ENCODE measurements at regions not wholly inside any gene's neighbourhood (a gene's known extent, or its start where the extent isn't known, plus 50 kb on each side); places are given as distances from the start of the nearest gene placed in this dataset.

GRCh38 chr1:55750628-55750995, 535.4 kb upstream of the USP24 start:
- in situ Hi-C loops (cut with MboI; ENCODE audit: low sequenced_read_pairs, unreplicated experiment), result no loop called here
- TF ChIP-seq CTCF (IDR thresholded peaks at IDR 0.05; ENCODE audit: borderline replicate concordance, control extremely low read depth, extremely low read depth, insufficient read depth, missing control alignments), result no peak
- no peak for DNase-seq (ENCODE audit: low spot score)

- TF ChIP-seq CTCF (IDR thresholded peaks at IDR 0.05; ENCODE audit: borderline replicate concordance, control extremely low read depth, extremely low read depth, insufficient read depth, missing control alignments), result no peak
- no peak for DNase-seq (ENCODE audit: low spot score)
- in situ Hi-C loops (cut with MboI; ENCODE audit: low sequenced_read_pairs, unreplicated experiment), result no loop called here
These were observed 534.9 kb upstream of the USP24 start for GRCh38 chr1:55749975-55750627.

- TF ChIP-seq CTCF (IDR thresholded peaks at IDR 0.05; ENCODE audit: borderline replicate concordance, control extremely low read depth, extremely low read depth, insufficient read depth, missing control alignments), result no peak
- in situ Hi-C loops (cut with MboI; ENCODE audit: low sequenced_read_pairs, unreplicated experiment), result no loop called here
- no peak for DNase-seq (ENCODE audit: low spot score)
These were observed 532.3 kb upstream of the USP24 start for GRCh38 chr1:55747408-55747841.

DNA sequence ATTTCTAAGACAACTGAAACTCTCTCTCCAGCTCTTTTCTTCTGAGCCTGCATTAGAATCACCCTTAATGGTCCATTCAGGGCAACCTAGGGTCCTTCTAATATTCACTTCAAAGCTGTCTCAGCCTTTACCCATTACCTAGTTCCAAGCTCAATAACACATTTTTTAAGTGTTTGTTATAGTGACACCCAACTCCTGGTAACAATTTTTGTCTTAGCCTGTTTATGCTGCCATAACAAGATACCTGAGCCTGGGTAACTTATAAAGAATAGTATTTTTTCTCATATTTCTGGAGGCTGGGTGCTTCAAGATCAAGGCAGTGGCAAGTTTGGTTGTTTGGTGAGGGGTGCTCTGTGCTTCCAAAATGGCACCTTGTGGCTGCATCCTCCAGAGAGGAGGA, 531.5 kb upstream of the USP24 start:
- in situ Hi-C loops (cut with MboI; ENCODE audit: low sequenced_read_pairs, unreplicated experiment), result no loop called here
- no peak for TF ChIP-seq CTCF (IDR thresholded peaks at IDR 0.05; ENCODE audit: borderline replicate concordance, control extremely low read depth, extremely low read depth, insufficient read depth, missing control alignments)
- DNase-seq (ENCODE audit: low spot score), result no peak

- DNase-seq (ENCODE audit: low spot score), result no peak
- no peak for TF ChIP-seq CTCF (IDR thresholded peaks at IDR 0.05; ENCODE audit: borderline replicate concordance, control extremely low read depth, extremely low read depth, insufficient read depth, missing control alignments)
- in situ Hi-C loops (cut with MboI; ENCODE audit: low sequenced_read_pairs, unreplicated experiment), result no loop called here
These were observed 526.4 kb upstream of the USP24 start for GRCh38 chr1:55741516-55741915.

- in situ Hi-C loops (cut with MboI; ENCODE audit: low sequenced_read_pairs, unreplicated experiment), result no loop called here
- no peak for DNase-seq (ENCODE audit: low spot score)
- no peak for TF ChIP-seq CTCF (IDR thresholded peaks at IDR 0.05; ENCODE audit: borderline replicate concordance, control extremely low read depth, extremely low read depth, insufficient read depth, missing control alignments)
These were observed 519.9 kb upstream of the USP24 start for GRCh38 chr1:55735106-55735505.

Data from GM13976 (cell line).